HCT116 (cell line): ENCODE measurements at regions not wholly inside any gene's neighbourhood (a gene's known extent, or its start where the extent isn't known, plus 50 kb on each side); places are given as distances from the start of the nearest gene placed in this dataset.

Source experiments
- ATAC-seq: fragments of 200-7000 bp; cut with Tn5 transposase; 2 replicates; pipeline ENCODE4 v1.9.1; 2020; ENCODE audit warnings: mild to moderate bottlenecking, moderate library complexity
- BruUV-seq: library from RNA; stranded (reverse); fragments of 400-500 nt; replicated peaks from 2 replicates; lab custom pipeline; 2021; lab: Mats Ljungman, UMichigan
- CTCF ChIA-PET: fragments of 300-600 bp; sonication (Branson Sonifier 250); formaldehyde crosslinking; loops from one replicate; lab custom pipeline; 2021; ENCODE audit warnings: antibody characterized with exemption; lab: Charles Lee
- POLR2A ChIA-PET: fragments of 300-600, 350-600 bp; sonication (Branson Sonifier 250); formaldehyde crosslinking; loops from one replicate; lab custom pipeline; 2021; ENCODE audit warnings: antibody characterized with exemption; lab: Charles Lee
- RAD21 ChIA-PET, 2 experiments: fragments of 300-600 bp; sonication (Branson Sonifier 250); formaldehyde crosslinking; loops; one replicate each; lab custom pipeline; 2023; ENCODE audit warnings: low total read pairs in 2 of 2; ENCODE audit not compliant: uncharacterized antibody in 2 of 2, unreplicated experiment in 2 of 2, low non-redundant PET in 1 of 2; lab: Charles Lee
- DNase-seq: peaks from one replicate; pipeline ENCODE4 v3.0.0-alpha.2; 2010; ENCODE audit warnings: low read depth, low spot score
- H2AFZ ChIP-seq: fragments of 200-600 bp; shearing (Covaris generic), sonication (generic); 2 replicates; pipeline ENCODE4 v1.6.1; 2017; ENCODE audit warnings: low read depth, mixed run types, mixed read lengths, antibody characterized with exemption, low read length; ENCODE audit not compliant: poor library complexity, severe bottlenecking
- H3K27ac ChIP-seq: 2 replicates; pipeline ENCODE4 v1.5.1; 2012; ENCODE audit warnings: low read depth, low read length
- H3K27me3 ChIP-seq: fragments of 200-600 bp; sonication (generic); 2 replicates; pipeline ENCODE4 v1.6.1; 2016; ENCODE audit warnings: mixed run types, low read length, mixed read lengths; ENCODE audit not compliant: insufficient read depth
- H3K36me3 ChIP-seq, 2 experiments: fragments of 200-500 bp in 1 of 2; fragments of 200-600 bp in 1 of 2; sonication (Bioruptor generic) in 1 of 2; sonication (generic) in 1 of 2; 2 replicates each; pipeline versions ENCODE4 v1.5.1 to v1.6.1; 2014 to 2016; ENCODE audit warnings: low read length in 2 of 2, inconsistent platforms in 1 of 2, mixed read lengths in 1 of 2, mixed run types in 1 of 2; ENCODE audit not compliant: insufficient read depth in 2 of 2, control insufficient read depth in 1 of 2
- H3K4me1 ChIP-seq, 2 experiments: fragments of 200-600 bp in 1 of 2; sonication (generic) in 1 of 2; 2 replicates each; pipeline versions ENCODE4 v1.5.1 to v1.6.1; 2012 to 2017; ENCODE audit warnings: low read length in 2 of 2, inconsistent platforms in 1 of 2, mild to moderate bottlenecking in 1 of 2, mixed read lengths in 1 of 2, mixed run types in 1 of 2, moderate library complexity in 1 of 2; ENCODE audit not compliant: insufficient read depth in 2 of 2, control insufficient read depth in 1 of 2
- H3K4me2 ChIP-seq: fragments of 200-600 bp; sonication (generic); 2 replicates; pipeline ENCODE4 v1.6.1; 2017; ENCODE audit warnings: mixed run types, low read length, mixed read lengths
- H3K4me3 ChIP-seq, 2 experiments: fragments of 200-600 bp in 1 of 2; sonication (generic) in 1 of 2; replicated peaks in 1 of 2; 2 replicates each; pipeline ENCODE4 v1.5.1; 2011 to 2016; ENCODE audit warnings: low read length in 2 of 2, control low read depth in 1 of 2, low read depth in 1 of 2, mild to moderate bottlenecking in 1 of 2, mixed read lengths in 1 of 2, mixed run types in 1 of 2
- H3K79me2 ChIP-seq: fragments of 200-600 bp; sonication (generic); 2 replicates; pipeline ENCODE4 v1.6.1; 2017; ENCODE audit warnings: mild to moderate bottlenecking, mixed run types, low read length, moderate library complexity, mixed read lengths; ENCODE audit not compliant: insufficient read depth
- H3K9ac ChIP-seq: fragments of 200-600 bp; sonication (generic); 2 replicates; pipeline ENCODE4 v1.6.1; 2016; ENCODE audit warnings: low read length, mixed read lengths
- H3K9me2 ChIP-seq: fragments of 200-600 bp; sonication (generic), shearing (Covaris generic); 2 replicates; pipeline ENCODE4 v1.6.1; 2017; ENCODE audit warnings: mixed run types, mild to moderate bottlenecking, moderate library complexity; ENCODE audit not compliant: insufficient read depth
- H3K9me3 ChIP-seq, 2 experiments: fragments of 200-500 bp in 1 of 2; fragments of 200-600 bp in 1 of 2; sonication (Bioruptor generic) in 1 of 2; sonication (generic) in 1 of 2; 2 replicates each; pipeline ENCODE4 v1.6.1; 2014 to 2017; ENCODE audit warnings: low read length in 2 of 2, mixed read lengths in 2 of 2, inconsistent platforms in 1 of 2, low read depth in 1 of 2, mild to moderate bottlenecking in 1 of 2, mixed run types in 1 of 2, moderate library complexity in 1 of 2; ENCODE audit not compliant: control insufficient read depth in 1 of 2, insufficient read depth in 1 of 2
- H4K20me1 ChIP-seq: fragments of 200-600 bp; sonication (generic), shearing (Covaris generic); 2 replicates; pipeline ENCODE4 v1.6.1; 2017; ENCODE audit warnings: mixed run types, mild to moderate bottlenecking, moderate library complexity; ENCODE audit not compliant: insufficient read depth
- ATF3 ChIP-seq: IDR thresholded peaks from 2 replicates; pipeline ENCODE4 v1.6.1; 2012
- CBX3 ChIP-seq: IDR thresholded peaks from 2 replicates; pipeline ENCODE4 v1.6.1; 2012; ENCODE audit warnings: low read depth
- CEBPB ChIP-seq: IDR thresholded peaks from 2 replicates; pipeline ENCODE4 v1.6.1; 2012; ENCODE audit warnings: low read depth
- EGR1 ChIP-seq: IDR thresholded peaks from 2 replicates; pipeline ENCODE4 v1.6.1; 2012; ENCODE audit warnings: low read depth
- ELF1 ChIP-seq: IDR thresholded peaks from 2 replicates; pipeline ENCODE4 v1.6.1; 2012; ENCODE audit warnings: low read depth, borderline replicate concordance
- EZH2phosphoT487 ChIP-seq: fragments of 200-600 bp; IDR thresholded peaks from 2 replicates; pipeline ENCODE4 v1.6.1; 2018; ENCODE audit warnings: antibody characterized with exemption, borderline replicate concordance
- JUND ChIP-seq: IDR thresholded peaks from 2 replicates; pipeline ENCODE4 v1.6.1; 2012
- POLR2A ChIP-seq: IDR thresholded peaks from 2 replicates; pipeline ENCODE4 v1.7.0; 2011; ENCODE audit warnings: borderline replicate concordance; ENCODE audit not compliant: insufficient read depth, insufficient read length; ENCODE audit errors: extremely low read depth
- POLR2AphosphoS5 ChIP-seq: IDR thresholded peaks from 2 replicates; pipeline ENCODE4 v1.6.1; 2011; ENCODE audit warnings: mild to moderate bottlenecking, low read depth, low read length, moderate library complexity
- SP1 ChIP-seq: IDR thresholded peaks from 2 replicates; pipeline ENCODE4 v1.6.1; 2012; ENCODE audit warnings: low read depth
- TCF7L2 ChIP-seq: IDR thresholded peaks from 2 replicates; pipeline ENCODE4 v1.7.0; 2011; ENCODE audit warnings: borderline replicate concordance, inconsistent platforms; ENCODE audit not compliant: insufficient read depth, insufficient read length; ENCODE audit errors: extremely low read depth
- YY1 ChIP-seq: IDR thresholded peaks from 2 replicates; pipeline ENCODE4 v1.6.1; 2011; ENCODE audit warnings: low read length, low read depth, moderate library complexity, mild to moderate bottlenecking; ENCODE audit not compliant: insufficient replicate concordance; ENCODE audit errors: extremely low read depth
- ZBTB33 ChIP-seq: IDR thresholded peaks from 2 replicates; pipeline ENCODE4 v1.6.1; 2011; ENCODE audit warnings: mild to moderate bottlenecking, low read length, moderate library complexity; ENCODE audit not compliant: insufficient replicate concordance; ENCODE audit errors: extremely low read depth
- ZFX ChIP-seq: fragments of 450-650 bp; IDR thresholded peaks from 2 replicates; pipeline ENCODE4 v1.6.1; 2017
- intact Hi-C: fragments of 100-400 bp; cut with micrococcal nuclease; formaldehyde crosslinking; loops from 2 replicates; pipeline ENCODE4 v1.10.0; 2022
- TF ChIP-seq, protein P1 (sequence below): IDR thresholded peaks from 2 replicates; pipeline ENCODE4 v1.6.1; 2012

DNA sequence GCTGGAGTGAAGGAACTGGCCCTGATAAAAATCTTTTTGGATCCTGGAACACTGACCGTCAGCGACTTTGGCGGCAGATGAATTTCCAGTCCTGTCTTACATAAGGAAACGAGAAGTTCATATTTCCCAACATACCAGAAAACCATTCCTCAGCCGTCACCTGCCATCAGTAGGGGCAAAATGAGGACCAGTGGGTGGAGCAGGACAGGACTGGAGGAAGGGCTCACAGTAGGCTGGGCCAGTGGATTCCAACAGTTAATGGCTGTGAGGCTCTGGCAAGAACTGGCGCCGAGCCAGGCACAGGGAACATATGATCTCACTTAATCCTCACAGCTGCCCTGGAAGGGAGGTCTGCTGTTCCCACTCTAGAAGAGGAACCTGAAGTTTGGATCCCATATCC is 67.2 kb upstream of the FAM181A start:
- no TSS peak for BruUV-seq
- Histone ChIP-seq H3K79me2 (no peaks in the 10 kb centered on the region), H3K4me2 (no peak overlapping the region), H3K36me3 (no peaks in the 10 kb centered on the region), H3K9me2 (no peaks in the 10 kb centered on the region), H3K4me3 (no peak overlapping the region), H3K27ac (no peak overlapping the region), H2AFZ (no peak overlapping the region), H3K27me3 (peaks cover 45% of the 10 kb centered on the region; the same call in 1 of the 2 replicates), H4K20me1 (no peaks in the 10 kb centered on the region), H3K4me1 (no peaks in the 10 kb centered on the region), H3K9ac (no peak overlapping the region), H3K9me3 (no peaks in the 10 kb centered on the region)
- ChIA-PET RAD21 (no interaction called here), CTCF (no interaction called here), POLR2A (no interaction called here)
- no peak for ATAC-seq
- DNase-seq: no peak
- TF ChIP-seq POLR2AphosphoS5 (no peak), POLR2A (no peak), ELF1 (no peak), EGR1 (no peak), EZH2phosphoT487 (no peak), TCF7L2 (no peak), ATF3 (no peak), CBX3 (no peak), JUND (no peak), YY1 (no peak), CEBPB (no peak), ZFX (no peak), ZBTB33 (no peak), SP1 (no peak)
- TF ChIP-seq, protein P1, sequence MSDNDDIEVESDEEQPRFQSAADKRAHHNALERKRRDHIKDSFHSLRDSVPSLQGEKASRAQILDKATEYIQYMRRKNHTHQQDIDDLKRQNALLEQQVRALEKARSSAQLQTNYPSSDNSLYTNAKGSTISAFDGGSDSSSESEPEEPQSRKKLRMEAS: no peak
- intact Hi-C loops: no loop called here
